Psoas muscle (tissue), 7 donors: ENCODE measurements at regions not wholly inside any gene's neighbourhood (a gene's known extent, or its start where the extent isn't known, plus 50 kb on each side); places are given as distances from the start of the nearest gene placed in this dataset.

Source experiments
- ATAC-seq, 4 donors: fragments of 200-7000 bp; cut with Tn5 transposase; one replicate each; pipeline ENCODE4 v1.9.1; 2020; ENCODE audit warnings: moderate library complexity in 3 of 4, mild to moderate bottlenecking in 2 of 4
- DNase-seq, 2 donors: peaks; one replicate each; pipeline ENCODE4 v3.0.0-alpha.2; 2020
- H3K27ac ChIP-seq: fragments of 200-600 bp; one replicate; pipeline ENCODE4 v1.8.0; 2022
- H3K27me3 ChIP-seq, 3 donors: fragments of 200-600 bp in 1 of 3; one replicate each; pipeline versions ENCODE4 v1.6.1 to v1.8.0; 2013 to 2022; ENCODE audit warnings: low read length in 2 of 3, mild to moderate bottlenecking in 2 of 3, moderate library complexity in 1 of 3; ENCODE audit not compliant: insufficient read depth in 3 of 3
- H3K36me3 ChIP-seq, 2 donors: fragments of 200-600 bp in 1 of 2; one replicate each; pipeline versions ENCODE4 v1.6.1 to v1.8.0; 2013 to 2022; ENCODE audit warnings: low read depth in 1 of 2, mild to moderate bottlenecking in 1 of 2, moderate library complexity in 1 of 2; ENCODE audit not compliant: insufficient read depth in 1 of 2
- H3K4me1 ChIP-seq: fragments of 200-600 bp; one replicate; pipeline ENCODE4 v1.8.0; 2022
- H3K4me3 ChIP-seq: fragments of 200-600 bp; one replicate; pipeline ENCODE4 v1.8.0; 2022; ENCODE audit warnings: mild to moderate bottlenecking
- H3K9me3 ChIP-seq: fragments of 200-600 bp; one replicate; pipeline ENCODE4 v1.8.0; 2022
- WGBS, 3 donors: extraction: QIAGEN DNeasy Blood & Tissue Kit; methylation state at CpG; one replicate each; pipeline versions ENCODE4 v1.1.6 to v1.1.7; 2013; 5-methylcytosine and 5-hydroxymethylcytosine counted together
- intact Hi-C, 2 donors: fragments of 100-400 bp; cut with DNase I; formaldehyde crosslinking; loops; one replicate each; pipeline versions ENCODE4 v1.11.0 to v1.14.2; 2022
- TF ChIP-seq, protein P1 (sequence below): fragments of 200-600 bp; IDR thresholded peaks from one replicate; pipeline ENCODE4 v1.8.0; 2022; ENCODE audit warnings: antibody characterized with exemption
- donor health status: healthy with polysubstance abuse.
- donor health status: DM: no; HTN: no; CAD: no; lungs with moderate emphysema.
- donor health status: Bipolar disorder and iron deficiency.
- donor health status: healthy.
- donor health status: DM: yes; HTN: yes; CAD: no.
- donor health status: DM: no; HTN: no; CAD: no.
- donor health status: DM: yes; HTN: yes; CAD: no.

DNA sequence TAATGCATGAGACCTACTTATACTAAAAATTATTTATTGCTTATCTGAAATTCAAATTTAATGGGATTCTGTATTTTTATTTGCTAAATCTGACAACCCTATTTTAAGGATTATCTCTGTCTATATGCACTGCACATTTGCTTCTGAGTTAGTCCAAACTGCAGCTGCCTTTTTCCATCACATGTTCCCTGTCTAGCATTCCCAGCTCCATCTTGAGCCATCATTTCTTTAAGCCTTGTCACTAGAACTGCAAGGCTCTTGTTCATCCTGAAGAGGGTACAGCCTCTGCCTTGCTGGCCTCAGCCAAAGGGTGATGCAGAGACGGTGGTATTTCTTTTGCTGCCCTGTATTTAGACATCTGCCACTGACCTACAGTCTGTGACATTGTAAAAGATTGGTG, 125.8 kb upstream of the STT3B start:
- Histone ChIP-seq H3K4me3 (no peak overlapping the region), H3K9me3 (no peaks in the 10 kb centered on the region), H3K4me1 (no peaks in the 10 kb centered on the region), H3K36me3 (no peaks in the 10 kb centered on the region), H3K27ac (no peak overlapping the region), H3K27me3 (peaks cover 0 to 3% (median 0%) of the 10 kb centered on the region in 3 donors)
- no peak for DNase-seq
- intact Hi-C loops: no loop called here
- 44 to 47% (median 44%) methylated on average over 1 of the region's 1 CpG for WGBS, 3 donors
- TF ChIP-seq, protein P1, sequence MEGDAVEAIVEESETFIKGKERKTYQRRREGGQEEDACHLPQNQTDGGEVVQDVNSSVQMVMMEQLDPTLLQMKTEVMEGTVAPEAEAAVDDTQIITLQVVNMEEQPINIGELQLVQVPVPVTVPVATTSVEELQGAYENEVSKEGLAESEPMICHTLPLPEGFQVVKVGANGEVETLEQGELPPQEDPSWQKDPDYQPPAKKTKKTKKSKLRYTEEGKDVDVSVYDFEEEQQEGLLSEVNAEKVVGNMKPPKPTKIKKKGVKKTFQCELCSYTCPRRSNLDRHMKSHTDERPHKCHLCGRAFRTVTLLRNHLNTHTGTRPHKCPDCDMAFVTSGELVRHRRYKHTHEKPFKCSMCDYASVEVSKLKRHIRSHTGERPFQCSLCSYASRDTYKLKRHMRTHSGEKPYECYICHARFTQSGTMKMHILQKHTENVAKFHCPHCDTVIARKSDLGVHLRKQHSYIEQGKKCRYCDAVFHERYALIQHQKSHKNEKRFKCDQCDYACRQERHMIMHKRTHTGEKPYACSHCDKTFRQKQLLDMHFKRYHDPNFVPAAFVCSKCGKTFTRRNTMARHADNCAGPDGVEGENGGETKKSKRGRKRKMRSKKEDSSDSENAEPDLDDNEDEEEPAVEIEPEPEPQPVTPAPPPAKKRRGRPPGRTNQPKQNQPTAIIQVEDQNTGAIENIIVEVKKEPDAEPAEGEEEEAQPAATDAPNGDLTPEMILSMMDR: no peak
- ATAC-seq: no peak

DNA sequence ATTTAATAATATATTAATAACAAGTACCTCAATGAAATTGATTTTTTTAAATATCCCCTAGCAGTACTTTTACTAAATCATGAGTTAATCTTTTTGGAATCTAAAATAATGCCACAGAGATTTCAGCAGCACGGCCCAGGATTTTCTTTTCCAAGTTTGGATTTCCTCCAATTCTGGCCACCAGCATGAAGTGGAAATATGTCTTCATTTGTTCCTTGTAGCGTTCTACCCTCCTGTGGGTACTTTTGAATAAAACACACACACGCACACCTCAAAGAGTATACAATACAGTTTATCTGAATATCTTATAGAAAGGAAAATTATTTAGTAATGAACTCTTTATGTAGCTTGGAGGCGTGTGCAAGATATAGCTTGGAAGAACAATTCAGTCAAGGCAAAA, 125.1 kb upstream of the STT3B start:
- no peaks in the 10 kb centered on the region for H3K4me1 ChIP-seq
- no peak overlapping the region for H3K27ac ChIP-seq
- H3K9me3 ChIP-seq: no peaks in the 10 kb centered on the region
- whole genome bisulfite sequencing, 3 donors: 54 to 60% (median 56%) methylated on average over 4 of the region's 4 CpGs
- ATAC-seq (no peak), DNase-seq (no peak)
- no peak overlapping the region for H3K4me3 ChIP-seq
- TF ChIP-seq, protein P1: no peak
- peaks cover 0 to 3% (median 0%) of the 10 kb centered on the region in 3 donors for H3K27me3 ChIP-seq
- intact Hi-C loops: no loop called here
- H3K36me3 ChIP-seq: no peaks in the 10 kb centered on the region

DNA sequence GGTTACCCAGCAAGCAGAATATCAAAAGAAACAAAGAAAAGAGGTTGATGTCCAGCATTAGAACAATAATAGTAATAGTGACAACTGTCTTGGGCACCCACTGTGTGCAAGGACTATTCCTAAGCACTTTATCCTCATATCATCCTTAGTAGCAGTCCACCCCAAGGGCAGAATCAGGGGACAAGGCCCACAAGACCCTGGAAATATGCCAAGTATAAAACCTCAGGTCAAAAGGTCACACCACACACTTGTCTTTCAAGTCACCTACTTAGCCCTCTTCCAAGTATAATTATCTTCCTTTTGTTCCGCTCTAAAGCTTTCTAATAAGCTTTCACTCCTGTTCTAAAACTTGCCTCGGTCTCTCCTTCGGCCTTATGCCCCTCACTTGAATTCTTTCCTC, 124.0 kb upstream of the STT3B start:
- no peaks in the 10 kb centered on the region for H3K36me3 ChIP-seq
- H3K4me3 ChIP-seq: no peak overlapping the region
- ATAC-seq (no peak), DNase-seq (no peak)
- no peaks in the 10 kb centered on the region for H3K9me3 ChIP-seq
- intact Hi-C loops: no loop called here
- peaks cover 0 to 3% (median 0%) of the 10 kb centered on the region in 3 donors for H3K27me3 ChIP-seq
- WGBS, 3 donors: 95 to 97% (median 96%) methylated on average over 3 of the region's 3 CpGs
- no peak overlapping the region for H3K27ac ChIP-seq
- H3K4me1 ChIP-seq: no peaks in the 10 kb centered on the region
- TF ChIP-seq, protein P1: no peak

DNA sequence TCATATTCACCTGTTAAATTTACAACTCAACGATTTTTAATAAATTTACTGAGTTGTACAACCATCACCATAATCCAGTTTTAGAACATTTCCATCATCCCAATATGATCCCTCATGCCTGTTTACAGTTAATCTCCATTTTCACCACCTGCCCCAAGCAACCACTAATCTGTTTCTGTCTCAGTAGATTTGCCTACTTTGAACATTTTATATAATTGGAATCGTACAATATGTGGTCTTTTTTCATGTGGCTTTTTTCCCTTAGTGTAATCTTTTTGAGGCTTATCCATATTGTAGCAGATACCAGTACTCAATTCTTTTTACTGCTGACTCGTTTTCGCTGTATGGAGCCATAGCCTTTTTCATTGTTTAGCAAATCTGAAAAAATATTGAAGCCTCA, 123.3 kb upstream of the STT3B start:
- Histone ChIP-seq H3K4me1 (no peaks in the 10 kb centered on the region), H3K36me3 (no peaks in the 10 kb centered on the region), H3K27ac (no peak overlapping the region), H3K9me3 (no peaks in the 10 kb centered on the region), H3K4me3 (no peak overlapping the region), H3K27me3 (peaks cover 0 to 3% (median 0%) of the 10 kb centered on the region in 3 donors)
- TF ChIP-seq, protein P1: no peak
- ATAC-seq (no peak), DNase-seq (no peak)
- intact Hi-C loops: no loop called here
- 77 to 86% (median 82%) methylated on average over 4 of the region's 4 CpGs for WGBS, 3 donors

DNA sequence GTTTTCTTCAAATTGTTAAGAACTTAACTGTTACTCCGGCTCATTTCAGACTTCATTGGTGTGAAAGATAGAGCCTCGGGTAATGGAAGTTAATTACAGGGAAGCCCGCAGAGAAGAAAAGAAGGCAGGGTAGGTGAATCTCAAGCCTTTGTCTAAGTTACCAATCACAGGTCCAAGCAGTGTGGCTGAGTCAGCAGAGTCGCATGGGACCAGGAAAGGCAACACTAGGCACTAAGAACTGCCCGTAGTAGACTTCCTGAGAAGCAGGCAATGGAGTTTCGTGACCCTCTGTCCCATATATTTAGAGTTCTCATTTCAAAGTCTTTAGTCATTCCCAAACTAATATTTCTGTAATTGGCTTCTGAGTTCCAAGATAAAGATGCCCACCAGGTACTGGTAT, 122.9 kb upstream of the STT3B start:
- Histone ChIP-seq H3K27ac (no peak overlapping the region), H3K9me3 (no peaks in the 10 kb centered on the region), H3K4me3 (no peak overlapping the region), H3K27me3 (peaks cover 0 to 3% (median 0%) of the 10 kb centered on the region in 3 donors), H3K4me1 (no peaks in the 10 kb centered on the region), H3K36me3 (no peaks in the 10 kb centered on the region)
- intact Hi-C loops: no loop called here
- no peak for DNase-seq
- WGBS, 3 donors: 84 to 86% (median 85%) methylated on average over 6 of the region's 6 CpGs
- TF ChIP-seq, protein P1: no peak
- ATAC-seq: no peak
